HG02642 (cell line): ENCODE measurements at regions not wholly inside any gene's neighbourhood (a gene's known extent, or its start where the extent isn't known, plus 50 kb on each side); places are given as distances from the start of the nearest gene placed in this dataset.
A peak's percentile ranks its signal among the peaks of the same experiment; 100 is the strongest.

Experiments
- ATAC-seq: cut with Tn5 transposase; IDR thresholded peaks from one replicate; pipeline ENCODE4 v1.9.1; 2021; ENCODE audit warnings: mild to moderate bottlenecking; ENCODE audit not compliant: unreplicated experiment, poor library complexity

GRCh38 chr12:39127401-39127800 lies 222.0 kb upstream of the CPNE8 start:
- no peak for ATAC-seq

GRCh38 chr12:39125566-39125965 lies 220.2 kb upstream of the CPNE8 start:
- ATAC-seq, result no peak

- ATAC-seq, result no peak
Measured at GRCh38 chr12:39124768-39125167, 219.4 kb upstream of the CPNE8 start.

GRCh38 chr12:39123580-39124253 lies 218.3 kb upstream of the CPNE8 start:
- ATAC-seq, result no peak

- ATAC-seq, result no peak
Measured at GRCh38 chr12:39122562-39123204, 217.3 kb upstream of the CPNE8 start.

GRCh38 chr12:39116861-39117260 lies 211.5 kb upstream of the CPNE8 start:
- ATAC-seq, result no peak

- ATAC-seq, result no peak
Measured at GRCh38 chr12:39112064-39112463, 206.7 kb upstream of the CPNE8 start.

- no peak for ATAC-seq
Measured at GRCh38 chr12:39105111-39105510, 199.7 kb upstream of the CPNE8 start.

GRCh38 chr12:39103552-39104165 lies 198.3 kb upstream of the CPNE8 start:
- peak; percentile 96 for ATAC-seq

GRCh38 chr12:39102474-39103209 lies 197.3 kb upstream of the CPNE8 start:
- ATAC-seq, result no peak

GRCh38 chr12:39095636-39096330 lies 190.4 kb upstream of the CPNE8 start:
- no peak for ATAC-seq

GRCh38 chr12:39081910-39082309 lies 176.5 kb upstream of the CPNE8 start:
- no peak for ATAC-seq

GRCh38 chr12:39077226-39077625 lies 171.8 kb upstream of the CPNE8 start:
- ATAC-seq, result no peak

GRCh38 chr12:39074063-39074462 lies 168.7 kb upstream of the CPNE8 start:
- no peak for ATAC-seq

- ATAC-seq, result no peak
Measured at GRCh38 chr12:39072658-39073057, 167.3 kb upstream of the CPNE8 start.

GRCh38 chr12:39071611-39072010 lies 166.2 kb upstream of the CPNE8 start:
- ATAC-seq, result no peak

- no peak for ATAC-seq
Measured at GRCh38 chr12:39070775-39071174, 165.4 kb upstream of the CPNE8 start.

GRCh38 chr12:39065455-39065854 lies 160.1 kb upstream of the CPNE8 start:
- no peak for ATAC-seq

GRCh38 chr12:39064708-39065107 lies 159.3 kb upstream of the CPNE8 start:
- no peak for ATAC-seq

GRCh38 chr12:39062266-39062996 lies 157.0 kb upstream of the CPNE8 start:
- ATAC-seq, result no peak
